Pancreas (tissue), 10 donors: ENCODE measurements at regions not wholly inside any gene's neighbourhood (a gene's known extent, or its start where the extent isn't known, plus 50 kb on each side); places are given as distances from the start of the nearest gene placed in this dataset.

Source experiments
- ATAC-seq, 4 donors: fragments of 200-7000 bp; cut with Tn5 transposase; one replicate each; pipeline versions ENCODE4 v1.8.0 to v1.9.1; 2020; ENCODE audit warnings: mild to moderate bottlenecking in 4 of 4, moderate library complexity in 4 of 4
- DNase-seq, 6 donors: peaks; one replicate each; pipeline ENCODE4 v3.0.0-alpha.2; 2020
- FAIRE-seq: peaks from 2 replicates; lab custom pipeline; 2012; peaks lifted over from hg19 to GRCh38; lab: Jason Lieb, UNC
- H3K27ac ChIP-seq, 4 donors: fragments of 200-600 bp; sonication (generic); 1 replicate in 3 of 4; 2 replicates in 1 of 4; pipeline versions ENCODE4 v1.5.0 to v1.8.0; 2020
- H3K27me3 ChIP-seq, 4 donors: fragments of 200-600 bp; one replicate each; pipeline ENCODE4 v1.8.0; 2021
- H3K36me3 ChIP-seq, 3 donors: fragments of 200-600 bp; sonication (generic) in 1 of 3; one replicate each; pipeline versions ENCODE4 v1.5.0 to v1.8.0; 2020 to 2021
- H3K4me1 ChIP-seq, 3 donors: fragments of 200-600 bp; one replicate each; pipeline ENCODE4 v1.8.0; 2021
- H3K4me3 ChIP-seq, 4 donors: fragments of 200-600 bp; sonication (generic) in 2 of 4; one replicate each; pipeline versions ENCODE4 v1.5.0 to v1.8.0; 2020 to 2021
- H3K9me3 ChIP-seq, 4 donors: fragments of 200-600 bp; one replicate each; pipeline ENCODE4 v1.8.0; 2021
- WGBS, 2 donors: extraction: QIAGEN DNeasy Blood & Tissue Kit; methylation state at CpG; one replicate each; pipeline ENCODE4 v1.1.7; 2013; 5-methylcytosine and 5-hydroxymethylcytosine counted together
- intact Hi-C, 3 donors: fragments of 100-400 bp; cut with DNase I; formaldehyde crosslinking; loops; one replicate each; pipeline versions ENCODE4 v1.11.1 to v1.14.2; 2022
- TF ChIP-seq, protein P1 (sequence below), 4 donors: fragments of 200-600 bp; sonication (generic) in 3 of 4; IDR thresholded peaks; one replicate each; pipeline versions ENCODE4 v1.5.0 to v1.8.0; 2021; ENCODE audit warnings: antibody characterized with exemption in 4 of 4
- donor health status: healthy with polysubstance abuse.
- donor health status: DM: no; HTN: no; CAD: no; lungs with moderate emphysema.
- donor health status: DM: no; HTN: no; CAD: no.
- donor health status: control.
- donor health status: control.
- donor health status: Bipolar disorder and iron deficiency.
- donor health status: DM: yes; HTN: yes; CAD: no.
- donor health status: DM: no; HTN: no; CAD: no.
- donor health status: DM: no; HTN: no; CAD: no.
- donor health status: DM: yes; HTN: yes; CAD: no.

DNA sequence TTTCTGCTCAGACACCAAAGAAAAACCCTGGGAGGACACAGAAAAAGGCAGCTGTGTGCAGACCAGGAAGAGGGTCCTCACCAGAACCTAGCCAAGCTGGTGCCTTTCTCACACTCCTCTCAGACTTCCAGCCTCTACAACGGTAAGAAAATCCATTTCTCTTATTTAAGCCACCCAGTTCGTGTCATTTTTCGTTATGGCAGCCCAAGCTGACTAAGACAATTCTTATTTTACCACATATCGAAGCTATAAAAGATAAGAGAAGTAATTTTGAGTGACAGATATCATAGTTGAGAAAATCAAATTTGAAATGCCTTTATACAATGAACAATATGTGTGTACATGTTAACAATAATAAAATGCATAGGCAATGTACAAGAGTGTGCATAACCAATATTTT lies 219.5 kb downstream of the CBLN2 start:
- Histone ChIP-seq H3K36me3 (no peaks in the 10 kb centered on the region), H3K4me1 (no peaks in the 10 kb centered on the region), H3K27me3 (no peaks in the 10 kb centered on the region), H3K9me3 (no peaks in the 10 kb centered on the region), H3K27ac (no peak overlapping the region), H3K4me3 (no peak overlapping the region)
- intact Hi-C loops, result no loop called here
- WGBS, 2 donors, result 38 to 55% methylated on average over 4 of the region's 4 CpGs
- TF ChIP-seq, protein P1, sequence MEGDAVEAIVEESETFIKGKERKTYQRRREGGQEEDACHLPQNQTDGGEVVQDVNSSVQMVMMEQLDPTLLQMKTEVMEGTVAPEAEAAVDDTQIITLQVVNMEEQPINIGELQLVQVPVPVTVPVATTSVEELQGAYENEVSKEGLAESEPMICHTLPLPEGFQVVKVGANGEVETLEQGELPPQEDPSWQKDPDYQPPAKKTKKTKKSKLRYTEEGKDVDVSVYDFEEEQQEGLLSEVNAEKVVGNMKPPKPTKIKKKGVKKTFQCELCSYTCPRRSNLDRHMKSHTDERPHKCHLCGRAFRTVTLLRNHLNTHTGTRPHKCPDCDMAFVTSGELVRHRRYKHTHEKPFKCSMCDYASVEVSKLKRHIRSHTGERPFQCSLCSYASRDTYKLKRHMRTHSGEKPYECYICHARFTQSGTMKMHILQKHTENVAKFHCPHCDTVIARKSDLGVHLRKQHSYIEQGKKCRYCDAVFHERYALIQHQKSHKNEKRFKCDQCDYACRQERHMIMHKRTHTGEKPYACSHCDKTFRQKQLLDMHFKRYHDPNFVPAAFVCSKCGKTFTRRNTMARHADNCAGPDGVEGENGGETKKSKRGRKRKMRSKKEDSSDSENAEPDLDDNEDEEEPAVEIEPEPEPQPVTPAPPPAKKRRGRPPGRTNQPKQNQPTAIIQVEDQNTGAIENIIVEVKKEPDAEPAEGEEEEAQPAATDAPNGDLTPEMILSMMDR (IDR thresholded peaks at IDR 0.05), result no peak
- no peak for ATAC-seq
- FAIRE-seq, result no peak
- DNase-seq, result no peak

GRCh38 chr18:72316497-72316896 lies 227.6 kb downstream of the CBLN2 start:
- 46 to 56% methylated on average over 3 of the region's 3 CpGs for WGBS, 2 donors
- H3K27ac ChIP-seq, result no peak overlapping the region
- no peak for FAIRE-seq

GRCh38 chr18:72283148-72283925 lies 260.8 kb downstream of the CBLN2 start:
- H3K4me1 ChIP-seq, result no peaks in the 10 kb centered on the region
- H3K27me3 ChIP-seq, result no peaks in the 10 kb centered on the region
- WGBS, 2 donors, result 49 to 57% methylated on average over 8 of the region's 8 CpGs
- TF ChIP-seq, protein P1 (IDR thresholded peaks at IDR 0.05), result no peak
- H3K4me3 ChIP-seq, result no peak overlapping the region
- ATAC-seq, result no peak
- FAIRE-seq, result no peak
- no peak for DNase-seq
- intact Hi-C loops, result no loop called here
- H3K27ac ChIP-seq, result no peak overlapping the region
- H3K9me3 ChIP-seq, result no peaks in the 10 kb centered on the region
- H3K36me3 ChIP-seq, result no peaks in the 10 kb centered on the region

More at GRCh38 chr18:72316497-72316896, 227.6 kb downstream of the CBLN2 start:
- intact Hi-C loops, result no loop called here
- H3K4me1 ChIP-seq, result no peaks in the 10 kb centered on the region
- DNase-seq, result no peak
- TF ChIP-seq, protein P1 (IDR thresholded peaks at IDR 0.05), result no peak
- no peaks in the 10 kb centered on the region for H3K36me3 ChIP-seq
- H3K4me3 ChIP-seq, result no peak overlapping the region
- H3K27me3 ChIP-seq, result no peaks in the 10 kb centered on the region
- ATAC-seq, result no peak
- no peaks in the 10 kb centered on the region for H3K9me3 ChIP-seq

DNA sequence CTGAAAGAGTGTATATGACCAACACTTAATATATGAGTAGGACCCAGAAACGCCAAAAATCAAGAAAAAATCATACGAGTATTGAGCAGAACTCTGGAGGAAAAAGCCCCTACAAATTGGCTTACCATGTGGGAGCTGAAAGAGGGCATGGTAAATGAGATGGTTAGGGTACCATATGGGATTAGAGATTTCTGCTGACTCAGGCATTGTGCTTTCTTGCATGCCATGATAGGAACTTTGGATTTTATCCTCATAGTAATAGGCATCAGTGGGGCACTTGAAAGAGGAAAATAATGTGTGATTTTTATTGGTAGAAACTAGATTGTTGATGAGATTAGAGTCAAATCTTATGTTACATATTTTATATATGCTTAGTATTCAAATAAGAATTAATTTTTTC lies 271.1 kb downstream of the CBLN2 start:
- Histone ChIP-seq H3K4me1 (no peaks in the 10 kb centered on the region), H3K27ac (no peak overlapping the region), H3K9me3 (no peaks in the 10 kb centered on the region), H3K4me3 (no peak overlapping the region), H3K27me3 (no peaks in the 10 kb centered on the region), H3K36me3 (no peaks in the 10 kb centered on the region)
- FAIRE-seq, result no peak
- TF ChIP-seq, protein P1 (IDR thresholded peaks at IDR 0.05), result no peak
- no peak for ATAC-seq
- 52 to 55% methylated on average over 2 of the region's 2 CpGs for WGBS, 2 donors
- DNase-seq, result no peak
- intact Hi-C loops, result no loop called here

GRCh38 chr18:72261590-72261989 lies 282.6 kb downstream of the CBLN2 start:
- no peaks in the 10 kb centered on the region for H3K27me3 ChIP-seq
- no peak overlapping the region for H3K27ac ChIP-seq
- 15 to 25% methylated on average over 2 of the region's 2 CpGs for WGBS, 2 donors
- H3K9me3 ChIP-seq, result no peaks in the 10 kb centered on the region
- no peaks in the 10 kb centered on the region for H3K36me3 ChIP-seq
- H3K4me1 ChIP-seq, result no peaks in the 10 kb centered on the region
- TF ChIP-seq, protein P1 (IDR thresholded peaks at IDR 0.05), result no peak
- no peak for FAIRE-seq
- intact Hi-C loops, result no loop called here
- peak in 3 of 4 donors; percentile 22 to 48 (median 36) for ATAC-seq
- no peak for DNase-seq
- no peak overlapping the region for H3K4me3 ChIP-seq
